Mesothelial cell of epicardium (in vitro differentiated cells): ENCODE measurements at regions not wholly inside any gene's neighbourhood (a gene's known extent, or its start where the extent isn't known, plus 50 kb on each side); places are given as distances from the start of the nearest gene placed in this dataset.

Source experiments
- DNase-seq, 2 experiments: peaks; one replicate each; pipeline ENCODE4 v3.0.0; 2021; ENCODE audit warnings: low spot score in 2 of 2; ENCODE audit not compliant: unreplicated experiment in 2 of 2
- H3K27ac Mint-ChIP-seq: 2 replicates; pipeline ENCODE4 v1.8.0; 2021; ENCODE audit warnings: mixed read lengths
- H3K27me3 Mint-ChIP-seq: 2 replicates; pipeline ENCODE4 v1.8.0; 2021; ENCODE audit warnings: low read depth, mixed read lengths
- H3K36me3 Mint-ChIP-seq: 2 replicates; pipeline ENCODE4 v1.8.0; 2021; ENCODE audit warnings: mixed read lengths
- H3K4me1 Mint-ChIP-seq: 2 replicates; pipeline ENCODE4 v1.8.0; 2021; ENCODE audit warnings: mixed read lengths
- H3K4me3 Mint-ChIP-seq: 2 replicates; pipeline ENCODE4 v1.8.0; 2021; ENCODE audit warnings: mild to moderate bottlenecking, moderate library complexity, mixed read lengths
- H3K9me3 Mint-ChIP-seq: 2 replicates; pipeline ENCODE4 v1.8.0; 2021; ENCODE audit warnings: mixed read lengths
- TF ChIP-seq, protein P1 (sequence below): fragments of 200-600 bp; sonication (generic); IDR thresholded peaks from one replicate; pipeline ENCODE4 v1.5.0; 2021; ENCODE audit warnings: antibody characterized with exemption; ENCODE audit not compliant: unreplicated experiment

DNA sequence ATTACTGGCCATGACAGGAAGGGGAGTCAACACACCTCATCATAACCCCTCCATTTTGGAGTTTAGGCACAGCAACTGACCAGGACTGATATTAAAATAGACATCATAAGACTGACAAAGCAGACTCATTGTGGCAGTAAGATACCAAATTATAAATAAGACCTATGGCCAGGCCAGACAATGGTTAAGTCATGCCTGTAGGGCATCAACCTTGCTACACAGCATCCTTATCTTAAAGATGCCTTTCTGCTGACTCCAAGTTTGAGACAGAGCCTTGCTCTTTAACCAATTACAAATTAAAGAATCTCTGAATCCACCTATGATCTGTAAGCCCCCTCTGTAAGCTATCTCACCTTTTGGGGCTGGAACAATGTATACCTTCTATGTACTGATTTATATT is 65.5 kb downstream of the VCX2 start:
- H3K4me1 Mint-ChIP-seq = no peaks in the 10 kb centered on the region
- H3K27me3 Mint-ChIP-seq = peaks cover 5% of the 10 kb centered on the region
- peaks cover 16% of the 10 kb centered on the region for H3K9me3 Mint-ChIP-seq
- no peak for DNase-seq
- TF ChIP-seq, protein P1, sequence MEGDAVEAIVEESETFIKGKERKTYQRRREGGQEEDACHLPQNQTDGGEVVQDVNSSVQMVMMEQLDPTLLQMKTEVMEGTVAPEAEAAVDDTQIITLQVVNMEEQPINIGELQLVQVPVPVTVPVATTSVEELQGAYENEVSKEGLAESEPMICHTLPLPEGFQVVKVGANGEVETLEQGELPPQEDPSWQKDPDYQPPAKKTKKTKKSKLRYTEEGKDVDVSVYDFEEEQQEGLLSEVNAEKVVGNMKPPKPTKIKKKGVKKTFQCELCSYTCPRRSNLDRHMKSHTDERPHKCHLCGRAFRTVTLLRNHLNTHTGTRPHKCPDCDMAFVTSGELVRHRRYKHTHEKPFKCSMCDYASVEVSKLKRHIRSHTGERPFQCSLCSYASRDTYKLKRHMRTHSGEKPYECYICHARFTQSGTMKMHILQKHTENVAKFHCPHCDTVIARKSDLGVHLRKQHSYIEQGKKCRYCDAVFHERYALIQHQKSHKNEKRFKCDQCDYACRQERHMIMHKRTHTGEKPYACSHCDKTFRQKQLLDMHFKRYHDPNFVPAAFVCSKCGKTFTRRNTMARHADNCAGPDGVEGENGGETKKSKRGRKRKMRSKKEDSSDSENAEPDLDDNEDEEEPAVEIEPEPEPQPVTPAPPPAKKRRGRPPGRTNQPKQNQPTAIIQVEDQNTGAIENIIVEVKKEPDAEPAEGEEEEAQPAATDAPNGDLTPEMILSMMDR = no peak
- no peak overlapping the region for H3K27ac Mint-ChIP-seq
- no peak overlapping the region for H3K4me3 Mint-ChIP-seq
- H3K36me3 Mint-ChIP-seq = peaks cover 6% of the 10 kb centered on the region

DNA sequence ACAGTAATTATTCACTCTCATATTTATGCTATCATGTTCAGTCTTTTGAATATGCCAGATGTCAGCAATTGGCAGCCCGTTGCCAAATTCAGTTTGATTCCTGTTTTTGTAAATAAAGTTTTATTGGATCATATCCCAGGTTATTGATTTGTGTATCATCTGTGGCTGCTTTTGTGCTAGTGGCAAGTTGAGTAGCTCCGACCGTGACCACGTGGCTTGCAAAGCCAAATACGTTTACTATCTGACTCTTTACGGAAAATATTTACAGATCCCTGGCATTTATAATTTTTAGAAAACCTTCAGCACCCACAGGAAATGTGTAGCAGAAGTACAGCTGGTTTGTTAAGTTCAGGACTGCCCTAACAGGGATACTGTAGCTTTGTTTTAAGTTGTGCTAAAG is 67.4 kb downstream of the VCX2 start:
- Mint-ChIP-seq H3K4me1 (no peaks in the 10 kb centered on the region), H3K27ac (no peak overlapping the region), H3K9me3 (peaks cover 10% of the 10 kb centered on the region), H3K36me3 (peaks cover 2% of the 10 kb centered on the region), H3K4me3 (no peak overlapping the region), H3K27me3 (no peaks in the 10 kb centered on the region)
- TF ChIP-seq, protein P1 = no peak
- DNase-seq = no peak

DNA sequence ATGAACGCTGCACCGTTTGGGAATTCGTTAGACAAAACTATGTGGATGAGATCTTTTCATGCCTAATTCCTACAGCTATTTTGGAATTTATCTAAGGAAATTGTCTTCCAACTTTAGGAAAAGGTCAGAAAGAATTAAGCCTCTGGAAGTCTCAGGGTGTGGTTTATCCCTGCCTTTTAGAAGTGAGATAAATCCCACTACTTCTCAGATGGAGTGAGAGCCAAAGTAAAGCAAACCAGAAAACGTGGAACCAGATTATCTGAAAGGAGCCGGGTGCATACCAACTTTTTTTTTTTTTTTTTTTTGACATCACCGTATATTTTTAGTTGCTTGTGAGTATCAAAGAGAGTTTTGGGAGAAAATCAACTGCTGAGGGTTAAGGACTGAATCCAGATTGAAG is 79.6 kb downstream of the VCX2 start:
- H3K27me3 Mint-ChIP-seq = no peaks in the 10 kb centered on the region
- TF ChIP-seq, protein P1 = no peak
- peaks cover 4% of the 10 kb centered on the region for H3K9me3 Mint-ChIP-seq
- DNase-seq = no peak
- H3K36me3 Mint-ChIP-seq = no peaks in the 10 kb centered on the region
- H3K27ac Mint-ChIP-seq = no peak overlapping the region
- peaks cover 2% of the 10 kb centered on the region for H3K4me1 Mint-ChIP-seq
- H3K4me3 Mint-ChIP-seq = no peak overlapping the region

DNA sequence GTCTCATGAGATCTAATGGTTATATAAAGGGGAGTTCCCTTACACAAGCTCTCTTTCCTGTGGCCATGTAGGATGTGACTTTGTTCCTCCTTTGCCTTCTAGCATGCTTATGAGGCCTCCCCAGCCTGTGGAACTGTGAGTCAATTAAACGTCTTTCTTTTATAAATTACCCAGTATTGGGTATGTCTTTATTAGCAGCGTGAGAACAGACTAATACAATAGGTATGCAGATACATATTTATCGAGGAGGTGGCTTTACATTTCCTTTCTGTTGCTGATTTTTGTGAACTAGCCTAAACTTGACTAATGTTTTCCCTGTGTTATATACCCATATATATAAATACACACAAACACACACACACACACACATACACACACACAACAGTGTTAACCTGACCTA is 80.2 kb downstream of the VCX2 start:
- no peaks in the 10 kb centered on the region for H3K36me3 Mint-ChIP-seq
- TF ChIP-seq, protein P1 = no peak
- peaks cover 2% of the 10 kb centered on the region for H3K27me3 Mint-ChIP-seq
- DNase-seq = no peak
- H3K4me3 Mint-ChIP-seq = no peak overlapping the region
- peaks cover 2% of the 10 kb centered on the region for H3K4me1 Mint-ChIP-seq
- H3K27ac Mint-ChIP-seq = no peak overlapping the region
- H3K9me3 Mint-ChIP-seq = peaks cover 4% of the 10 kb centered on the region

DNA sequence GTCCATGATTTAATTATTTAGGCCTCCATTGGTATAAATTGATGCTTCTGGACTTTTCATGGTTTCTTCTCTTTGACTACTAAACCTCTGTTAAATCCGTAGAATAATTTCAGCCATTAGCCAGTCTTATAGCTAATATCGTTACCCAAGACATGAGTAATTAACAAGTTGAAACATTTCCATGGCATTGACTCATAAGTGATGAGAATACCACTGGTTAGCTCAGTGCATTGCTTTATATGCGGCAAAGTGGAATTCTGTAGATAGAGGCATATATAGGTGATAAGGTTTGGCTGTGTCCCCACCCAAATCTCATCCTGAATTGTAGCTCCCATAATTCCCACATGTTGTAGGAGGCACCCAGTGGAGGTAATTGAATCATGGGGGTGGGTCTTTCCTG is 80.6 kb downstream of the VCX2 start:
- H3K27me3 Mint-ChIP-seq = peaks cover 2% of the 10 kb centered on the region
- H3K4me1 Mint-ChIP-seq = peaks cover 4% of the 10 kb centered on the region
- H3K9me3 Mint-ChIP-seq = peaks cover 4% of the 10 kb centered on the region
- H3K27ac Mint-ChIP-seq = no peak overlapping the region
- TF ChIP-seq, protein P1 = no peak
- H3K4me3 Mint-ChIP-seq = no peak overlapping the region
- H3K36me3 Mint-ChIP-seq = no peaks in the 10 kb centered on the region
- DNase-seq = no peak

DNA sequence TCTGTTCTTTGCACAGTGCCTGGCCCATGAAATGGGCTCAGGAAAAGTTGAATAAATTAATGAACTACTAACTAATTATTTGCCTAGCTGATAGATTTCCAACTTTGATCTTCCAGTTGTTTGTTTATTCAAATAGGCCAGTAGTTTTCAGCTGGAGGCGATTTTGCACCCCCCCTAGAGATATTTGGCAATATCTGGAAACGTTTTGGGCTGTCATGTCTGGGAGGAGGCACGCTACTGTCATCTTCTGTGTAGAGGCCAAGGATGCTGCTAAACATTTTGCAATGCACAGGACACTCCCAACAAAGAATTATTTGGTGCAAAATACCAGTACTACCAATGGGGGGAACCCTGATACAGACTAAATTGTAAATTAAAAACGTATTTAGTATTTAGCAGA is 81.9 kb downstream of the VCX2 start:
- no peak for DNase-seq
- Mint-ChIP-seq H3K27ac (no peak overlapping the region), H3K4me3 (no peak overlapping the region), H3K9me3 (peaks cover 4% of the 10 kb centered on the region), H3K4me1 (peaks cover 15% of the 10 kb centered on the region), H3K36me3 (no peaks in the 10 kb centered on the region), H3K27me3 (peaks cover 2% of the 10 kb centered on the region)
- TF ChIP-seq, protein P1 = no peak
